ENCODE measurements at regions not wholly inside any gene's neighbourhood (a gene's known extent, or its start where the extent isn't known, plus 50 kb on each side); places are given as distances from the start of the nearest gene placed in this dataset.

- no peaks in the 10 kb centered on the region for H3K27me3 ChIP-seq
- in situ Hi-C loops (cut with MboI; ENCODE audit: low sequenced_read_pairs in 4 of 4): no loop called here
Observed at GRCh38 chr12:74900232-74900631, 309.4 kb downstream of the KCNC2 start.

GRCh38 chr12:74903522-74903921, 306.1 kb downstream of the KCNC2 start:
- intact Hi-C loops (cut with DNase I; ENCODE audit: low total_unique reads): no loop called here
- Histone ChIP-seq H3K27me3 (no peaks in the 10 kb centered on the region), H3K9me3 (no peaks in the 10 kb centered on the region), H3K27ac (no peak overlapping the region), H3K4me3 (no peak overlapping the region), H3K4me1 (no peaks in the 10 kb centered on the region), H3K36me3 (no peaks in the 10 kb centered on the region)
- no peak for ATAC-seq
- in situ Hi-C loops (cut with MboI; ENCODE audit: low sequenced_read_pairs in 4 of 4): no loop called here
- no peak for DNase-seq
- TF ChIP-seq POLR2A (IDR thresholded peaks at IDR 0.05): no peak
- TF ChIP-seq CTCF (IDR thresholded peaks at IDR 0.05 in 4 of 5, conservative IDR thresholded peaks at IDR 0.05 in 1 of 5): no peak

More at GRCh38 chr12:74900232-74900631, 309.4 kb downstream of the KCNC2 start:
- Histone ChIP-seq H3K9me3 (no peaks in the 10 kb centered on the region), H3K36me3 (no peaks in the 10 kb centered on the region), H3K27ac (no peak overlapping the region), H3K4me3 (no peak overlapping the region), H3K4me1 (no peaks in the 10 kb centered on the region)
- no peak for DNase-seq
- ATAC-seq: no peak
- no peak for TF ChIP-seq POLR2A (IDR thresholded peaks at IDR 0.05)
- no peak for TF ChIP-seq CTCF (IDR thresholded peaks at IDR 0.05 in 4 of 5, conservative IDR thresholded peaks at IDR 0.05 in 1 of 5)
- intact Hi-C loops (cut with DNase I; ENCODE audit: low total_unique reads): no loop called here

GRCh38 chr12:74906224-74906623, 303.4 kb downstream of the KCNC2 start:
- Histone ChIP-seq H3K27ac (no peak overlapping the region), H3K27me3 (no peaks in the 10 kb centered on the region), H3K4me3 (no peak overlapping the region), H3K4me1 (no peaks in the 10 kb centered on the region), H3K36me3 (no peaks in the 10 kb centered on the region), H3K9me3 (no peaks in the 10 kb centered on the region)
- ATAC-seq: no peak
- in situ Hi-C loops (cut with MboI; ENCODE audit: low sequenced_read_pairs in 4 of 4) (no loop called here), intact Hi-C loops (cut with DNase I; ENCODE audit: low total_unique reads) (no loop called here)
- no peak for TF ChIP-seq CTCF (IDR thresholded peaks at IDR 0.05 in 4 of 5, conservative IDR thresholded peaks at IDR 0.05 in 1 of 5)
- TF ChIP-seq POLR2A (IDR thresholded peaks at IDR 0.05): no peak
- DNase-seq: no peak

DNA sequence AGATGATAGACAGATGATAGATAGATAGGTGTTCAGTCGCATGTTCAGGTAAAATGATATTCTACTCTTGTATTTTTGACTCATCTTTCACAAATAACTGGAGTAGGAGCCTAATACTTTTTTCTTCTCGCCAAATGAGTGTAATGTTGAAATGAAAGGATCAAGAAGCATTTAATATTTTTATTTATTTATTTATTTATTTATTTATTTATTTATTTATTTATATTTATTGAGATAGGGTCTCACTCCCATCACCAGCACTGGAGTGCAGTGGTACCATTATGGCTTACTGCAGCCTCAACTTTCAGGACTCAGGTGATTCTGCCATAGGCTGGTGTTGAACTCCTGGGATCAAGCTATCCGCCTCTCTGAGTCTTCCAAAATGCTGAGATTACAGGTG, 298.8 kb downstream of the KCNC2 start:
- Histone ChIP-seq H3K4me3 (no peak overlapping the region), H3K9me3 (no peaks in the 10 kb centered on the region), H3K36me3 (no peaks in the 10 kb centered on the region), H3K4me1 (no peaks in the 10 kb centered on the region), H3K27me3 (no peaks in the 10 kb centered on the region), H3K27ac (no peak overlapping the region)
- in situ Hi-C loops (cut with MboI; ENCODE audit: low sequenced_read_pairs in 4 of 4): no loop called here
- intact Hi-C loops (cut with DNase I; ENCODE audit: low total_unique reads): no loop called here
- no peak for TF ChIP-seq POLR2A (IDR thresholded peaks at IDR 0.05)
- no peak for TF ChIP-seq CTCF (IDR thresholded peaks at IDR 0.05 in 4 of 5, conservative IDR thresholded peaks at IDR 0.05 in 1 of 5)
- DNase-seq (no peak), ATAC-seq (no peak)

DNA sequence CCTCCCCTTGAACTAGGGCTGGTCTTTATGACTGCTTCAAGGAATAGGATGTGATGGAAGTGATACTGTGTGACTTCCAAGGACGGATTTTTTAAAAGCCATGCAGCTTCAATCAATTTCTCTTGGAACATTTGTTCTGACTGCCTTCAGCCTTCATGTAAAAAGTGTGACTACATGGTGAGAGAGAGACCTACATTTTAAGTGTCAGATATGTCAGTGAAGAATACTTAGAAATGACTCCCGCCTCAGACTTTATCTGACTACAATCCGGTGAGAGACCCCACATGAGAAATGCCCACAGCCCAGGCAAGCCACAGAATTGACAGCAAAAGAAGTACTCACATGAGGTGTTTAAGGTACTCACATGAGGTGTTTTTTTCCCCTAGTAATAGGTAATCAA, 295.3 kb downstream of the KCNC2 start:
- H3K36me3 ChIP-seq: no peaks in the 10 kb centered on the region
- no peak for ATAC-seq
- no peak overlapping the region for H3K27ac ChIP-seq
- no peaks in the 10 kb centered on the region for H3K4me1 ChIP-seq
- H3K27me3 ChIP-seq: no peaks in the 10 kb centered on the region
- in situ Hi-C loops (cut with MboI; ENCODE audit: low sequenced_read_pairs in 4 of 4) (no loop called here), intact Hi-C loops (cut with DNase I; ENCODE audit: low total_unique reads) (no loop called here)
- H3K4me3 ChIP-seq: no peak overlapping the region
- DNase-seq: no peak
- no peak for TF ChIP-seq POLR2A (IDR thresholded peaks at IDR 0.05)
- no peak for TF ChIP-seq CTCF (IDR thresholded peaks at IDR 0.05 in 4 of 5, conservative IDR thresholded peaks at IDR 0.05 in 1 of 5)
- H3K9me3 ChIP-seq: no peaks in the 10 kb centered on the region

Measured in gastrocnemius medialis (tissue), 4 donors.